Endothelial cell of umbilical vein (primary cell): ENCODE measurements at regions not wholly inside any gene's neighbourhood (a gene's known extent, or its start where the extent isn't known, plus 50 kb on each side); places are given as distances from the start of the nearest gene placed in this dataset.

Experiments
- BruUV-seq: library from RNA; stranded (reverse); fragments of 400-500 nt; replicated peaks from 2 replicates; lab custom pipeline; 2021; lab: Mats Ljungman, UMichigan
- CTCF ChIA-PET: fragments of 300-600, 350-600 bp; sonication (Branson Sonifier 250); formaldehyde crosslinking; loops from one replicate; lab custom pipeline; 2021; ENCODE audit warnings: antibody characterized with exemption, inconsistent platforms; lab: Charles Lee
- POLR2A ChIA-PET: fragments of 300-600, 350-600 bp; sonication (Branson Sonifier 250); formaldehyde crosslinking; loops from one replicate; lab custom pipeline; 2021; ENCODE audit warnings: antibody characterized with exemption, inconsistent platforms; lab: Charles Lee
- DNase-seq: peaks from one replicate; pipeline ENCODE4 v3.0.0-alpha.2; 2011; ENCODE audit warnings: low read depth, low spot score
- FAIRE-seq: peaks from 2 replicates; lab custom pipeline; 2011; peaks lifted over from hg19 to GRCh38; lab: Jason Lieb, UNC
- H2AFZ ChIP-seq: 2 replicates; pipeline ENCODE4 v1.6.0; 2012; ENCODE audit warnings: low read depth, low read length, control low read depth, inconsistent platforms
- H3K27ac ChIP-seq: 2 replicates; pipeline ENCODE4 v1.5.1; 2011; ENCODE audit warnings: low read depth, mild to moderate bottlenecking, control low read depth, low read length, moderate library complexity; ENCODE audit not compliant: insufficient read depth
- H3K27me3 ChIP-seq, 2 experiments: 2 replicates each; pipeline versions ENCODE4 v1.6.0 to v1.6.1; 2011; ENCODE audit warnings: low read length in 2 of 2, mixed read lengths in 1 of 2; ENCODE audit not compliant: control insufficient read depth in 2 of 2, insufficient read depth in 2 of 2
- H3K36me3 ChIP-seq, 2 experiments: 2 replicates in 1 of 2; 3 replicates in 1 of 2; pipeline ENCODE4 v1.5.1; 2011; ENCODE audit warnings: low read length in 2 of 2, mild to moderate bottlenecking in 1 of 2, moderate library complexity in 1 of 2; ENCODE audit not compliant: control insufficient read depth in 2 of 2, insufficient read depth in 2 of 2; ENCODE audit errors: extremely low read depth in 1 of 2
- H3K4me1 ChIP-seq: 3 replicates; pipeline ENCODE4 v1.5.1; 2011; ENCODE audit warnings: mild to moderate bottlenecking, low read length; ENCODE audit not compliant: control insufficient read depth, insufficient read depth; ENCODE audit errors: extremely low read depth
- H3K4me2 ChIP-seq: 2 replicates; pipeline ENCODE4 v1.6.1; 2011; ENCODE audit warnings: low read length, control low read depth, mixed read lengths; ENCODE audit not compliant: insufficient read depth
- H3K4me3 ChIP-seq, 3 experiments: fragments of 200-600 bp in 1 of 3; sonication (generic), shearing (Covaris generic) in 1 of 3; replicated peaks in 1 of 3; 2 replicates each; pipeline ENCODE4 v1.5.1; 2011 to 2016; ENCODE audit warnings: control low read depth in 3 of 3, low read length in 3 of 3, mild to moderate bottlenecking in 2 of 3, inconsistent platforms in 1 of 3, low read depth in 1 of 3, moderate library complexity in 1 of 3; ENCODE audit not compliant: insufficient read depth in 1 of 3
- H3K79me2 ChIP-seq: 2 replicates; pipeline ENCODE4 v1.6.0; 2012; ENCODE audit warnings: low read length, inconsistent platforms; ENCODE audit not compliant: control insufficient read depth, insufficient read depth
- H3K9ac ChIP-seq: replicated peaks from 2 replicates; pipeline ENCODE3; 2011; ENCODE audit warnings: low read length, control low read depth; ENCODE audit not compliant: insufficient read depth; ENCODE audit errors: extremely low read depth
- H3K9me1 ChIP-seq: replicated peaks from 3 replicates; pipeline ENCODE4 v1.6.0; 2011; ENCODE audit warnings: mild to moderate bottlenecking, low read length; ENCODE audit not compliant: control insufficient read depth, insufficient read depth; ENCODE audit errors: extremely low read depth
- H3K9me3 ChIP-seq: replicated peaks from 2 replicates; pipeline ENCODE4 v1.5.1; 2012; ENCODE audit warnings: low read length, inconsistent platforms; ENCODE audit not compliant: control insufficient read depth, insufficient read depth
- H4K20me1 ChIP-seq: replicated peaks from 2 replicates; pipeline ENCODE3; 2011; ENCODE audit warnings: mild to moderate bottlenecking, low read length; ENCODE audit not compliant: control insufficient read depth, insufficient read depth; ENCODE audit errors: extremely low read depth
- CTCF ChIP-seq, 2 donors: IDR thresholded peaks; 1 replicate in 1 of 2; 2 replicates in 1 of 2; pipeline ENCODE4 v1.5.1; 2011; ENCODE audit warnings: low read length in 2 of 2, mild to moderate bottlenecking in 2 of 2, moderate library complexity in 2 of 2, control low read depth in 1 of 2, inconsistent platforms in 1 of 2, low read depth in 1 of 2; ENCODE audit not compliant: insufficient read depth in 1 of 2; ENCODE audit errors: extremely low read depth in 1 of 2
- EZH2 ChIP-seq: IDR thresholded peaks from 2 replicates; pipeline ENCODE4 v1.6.1; 2012; ENCODE audit warnings: borderline replicate concordance, low read depth, mild to moderate bottlenecking, moderate library complexity, low read length, inconsistent platforms; ENCODE audit not compliant: severe bottlenecking
- FOS ChIP-seq: IDR thresholded peaks from 2 replicates; pipeline ENCODE4 v1.6.1; 2011; ENCODE audit warnings: mild to moderate bottlenecking, low read length, moderate library complexity, borderline replicate concordance; ENCODE audit not compliant: insufficient read depth
- GATA2 ChIP-seq: IDR thresholded peaks from 2 replicates; pipeline ENCODE4 v1.7.0; 2011; ENCODE audit warnings: low read depth, mild to moderate bottlenecking, moderate library complexity, mixed read lengths, low read length; ENCODE audit not compliant: insufficient read length, insufficient read depth
- JUN ChIP-seq: IDR thresholded peaks from 2 replicates; pipeline ENCODE4 v1.6.1; 2011; ENCODE audit warnings: borderline replicate concordance, low read depth; ENCODE audit not compliant: insufficient read length, insufficient read depth
- MAX ChIP-seq: IDR thresholded peaks from 2 replicates; pipeline ENCODE4 v1.6.1; 2011; ENCODE audit not compliant: insufficient read depth, insufficient read length
- MYC ChIP-seq: IDR thresholded peaks from one replicate; pipeline ENCODE4 v1.6.1; 2011; ENCODE audit warnings: mild to moderate bottlenecking, low read depth, low read length
- POLR2A ChIP-seq: IDR thresholded peaks from 2 replicates; pipeline ENCODE4 v1.6.1; 2012; ENCODE audit warnings: low read depth, mild to moderate bottlenecking, control low read depth, low read length
- POLR2AphosphoS5 ChIP-seq: IDR thresholded peaks from 2 replicates; pipeline ENCODE4 v1.6.1; 2012; ENCODE audit warnings: low read depth, mild to moderate bottlenecking, control low read depth, low read length, moderate library complexity; ENCODE audit not compliant: insufficient read depth
- dilution Hi-C: fragments of 300-500 bp; cut with MboI; formaldehyde crosslinking; loops from one replicate; pipeline ENCODE4 v1.15.0; 2019; ENCODE audit warnings: low sequenced_read_pairs; ENCODE audit not compliant: extremely low pct_ligation_motif_present
- intact Hi-C: fragments of 100-400 bp; cut with micrococcal nuclease; formaldehyde crosslinking; loops from one replicate; pipeline ENCODE4 v1.10.0; 2022

- H4K20me1 ChIP-seq, result no peaks in the 10 kb centered on the region
- no peaks in the 10 kb centered on the region for H3K9me3 ChIP-seq
- H3K4me3 ChIP-seq, result no peak overlapping the region
- ChIA-PET POLR2A (no interaction called here), CTCF (interaction anchor here (4.0 kb wide), 1 partner anchor 13 kb away, joined by 23 read pairs; no protein-coding TSS in a partner anchor)
- H3K27ac ChIP-seq, result no peak overlapping the region
- no peak overlapping the region for H3K4me2 ChIP-seq
- DNase-seq (no peak), FAIRE-seq (no peak)
- H3K9me1 ChIP-seq, result no peaks in the 10 kb centered on the region
- TF ChIP-seq MAX, result no peak
- no peak for TF ChIP-seq MYC
- TF ChIP-seq JUN, result no peak
- no peak for TF ChIP-seq FOS
- TF ChIP-seq POLR2AphosphoS5, result no peak
- TF ChIP-seq CTCF (IDR thresholded peaks at IDR 0.05; ENCODE audit: extremely low read depth in 1 of 2, insufficient read depth in 1 of 2, low read depth in 1 of 2, low read length in 2 of 2), result no peak
- no peak for TF ChIP-seq POLR2A
- TF ChIP-seq GATA2, result no peak
- no peak for TF ChIP-seq EZH2
- no peaks in the 10 kb centered on the region for H3K4me1 ChIP-seq
- H3K9ac ChIP-seq, result no peak overlapping the region
- H3K36me3 ChIP-seq, result no peaks in the 10 kb centered on the region
- intact Hi-C loops (no loop called here), dilution Hi-C loops (no loop called here)
- peaks cover 10 to 16% of the 10 kb centered on the region in 2 experiments for H3K27me3 ChIP-seq
- no TSS peak for BruUV-seq
- H3K79me2 ChIP-seq, result no peaks in the 10 kb centered on the region
- H2AFZ ChIP-seq, result no peak overlapping the region
Measured at GRCh38 chr2:176826984-176827668, 385.5 kb upstream of the HNRNPA3 start.
